NAMALWA (cell line): ENCODE measurements at regions not wholly inside any gene's neighbourhood (a gene's known extent, or its start where the extent isn't known, plus 50 kb on each side); places are given as distances from the start of the nearest gene placed in this dataset.
"Not testable (repeated sequence)": the region's sequence is repeated elsewhere in the genome, so short reads cannot be mapped to it uniquely, and the experiment has no call there.

ENCODE experiments used
- DNase-seq: peaks from one replicate; pipeline ENCODE4 v3.0.0-alpha.2; 2015; ENCODE audit warnings: low spot score

GRCh38 chr6:97914912-97915311, 631.9 kb upstream of the MMS22L start:
- DNase-seq: no peak

GRCh38 chr6:97915537-97915936, 632.5 kb upstream of the MMS22L start:
- DNase-seq: no peak

- no peak for DNase-seq
Measured at GRCh38 chr6:97917369-97917768, 634.4 kb upstream of the MMS22L start.

- no peak for DNase-seq
Measured at GRCh38 chr6:97919046-97919445, 636.0 kb upstream of the MMS22L start.

- DNase-seq: no peak
Measured at GRCh38 chr6:97919631-97920030, 636.6 kb upstream of the MMS22L start.

GRCh38 chr6:97923249-97923648, 640.2 kb upstream of the MMS22L start:
- no peak for DNase-seq

GRCh38 chr6:97925504-97925903, 642.5 kb upstream of the MMS22L start:
- no peak for DNase-seq

GRCh38 chr6:97939440-97940168, 656.6 kb upstream of the MMS22L start:
- no peak for DNase-seq

- no peak for DNase-seq
Measured at GRCh38 chr6:97947841-97948240, 664.8 kb upstream of the MMS22L start.

GRCh38 chr6:97958134-97958533, 675.1 kb upstream of the MMS22L start:
- DNase-seq: no peak

GRCh38 chr6:97963193-97963592, 680.2 kb upstream of the MMS22L start:
- DNase-seq: no peak

GRCh38 chr6:97969065-97969464, 686.0 kb upstream of the MMS22L start:
- DNase-seq: no peak

- no peak for DNase-seq
Measured at GRCh38 chr6:97977084-97977483, 694.1 kb upstream of the MMS22L start.

- peak; percentile 19 for DNase-seq
Measured at GRCh38 chr6:97978855-97979271, 695.8 kb upstream of the MMS22L start.

- not testable (repeated sequence) for DNase-seq
Measured at GRCh38 chr6:97979285-97979684, 696.3 kb upstream of the MMS22L start.

- no peak for DNase-seq
Measured at GRCh38 chr6:97989451-97989850, 706.4 kb upstream of the MMS22L start.

- no peak for DNase-seq
Measured at GRCh38 chr6:97995158-97995557, 712.1 kb upstream of the MMS22L start.

- no peak for DNase-seq
Measured at GRCh38 chr6:98002678-98003077, 719.7 kb upstream of the MMS22L start.

- no peak for DNase-seq
Measured at GRCh38 chr6:98014442-98015201, 731.6 kb upstream of the MMS22L start.

- DNase-seq: no peak
Measured at GRCh38 chr6:98016565-98016964, 733.5 kb upstream of the MMS22L start.

- DNase-seq: no peak
Measured at GRCh38 chr6:98020222-98020621, 737.2 kb upstream of the MMS22L start.

- DNase-seq: no peak
Measured at GRCh38 chr6:98024359-98024758, 741.3 kb upstream of the MMS22L start.

- no peak for DNase-seq
Measured at GRCh38 chr6:98027898-98028297, 744.9 kb upstream of the MMS22L start.

- DNase-seq: no peak
Measured at GRCh38 chr6:98033617-98034016, 750.6 kb upstream of the MMS22L start.
